ENCODE measurements at regions not wholly inside any gene's neighbourhood (a gene's known extent, or its start where the extent isn't known, plus 50 kb on each side); places are given as distances from the start of the nearest gene placed in this dataset.

DNA sequence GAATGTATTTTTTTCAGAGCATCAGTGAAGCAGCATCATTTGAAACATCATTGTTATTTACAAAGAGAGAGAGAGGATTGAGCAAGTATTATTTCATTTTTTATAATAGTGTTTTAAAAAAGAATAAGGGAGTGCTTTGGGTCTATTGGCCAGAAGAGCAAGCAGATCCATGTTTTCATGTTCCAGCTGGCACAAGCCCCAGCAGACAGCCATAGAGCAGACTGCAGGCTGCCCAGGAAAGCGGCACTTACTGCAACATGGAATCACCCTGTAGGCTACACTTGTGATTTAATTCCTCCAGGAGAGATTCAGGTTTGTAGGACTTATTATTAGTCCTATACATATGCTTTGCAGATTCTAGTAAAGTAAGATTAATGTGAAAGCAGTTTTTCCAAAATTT lies 407.0 kb upstream of the GRAMD2B start:
- H3K4me3 ChIP-seq (ENCODE audit: low read depth, low read length) = no peak overlapping the region
- TF ChIP-seq, protein P1, sequence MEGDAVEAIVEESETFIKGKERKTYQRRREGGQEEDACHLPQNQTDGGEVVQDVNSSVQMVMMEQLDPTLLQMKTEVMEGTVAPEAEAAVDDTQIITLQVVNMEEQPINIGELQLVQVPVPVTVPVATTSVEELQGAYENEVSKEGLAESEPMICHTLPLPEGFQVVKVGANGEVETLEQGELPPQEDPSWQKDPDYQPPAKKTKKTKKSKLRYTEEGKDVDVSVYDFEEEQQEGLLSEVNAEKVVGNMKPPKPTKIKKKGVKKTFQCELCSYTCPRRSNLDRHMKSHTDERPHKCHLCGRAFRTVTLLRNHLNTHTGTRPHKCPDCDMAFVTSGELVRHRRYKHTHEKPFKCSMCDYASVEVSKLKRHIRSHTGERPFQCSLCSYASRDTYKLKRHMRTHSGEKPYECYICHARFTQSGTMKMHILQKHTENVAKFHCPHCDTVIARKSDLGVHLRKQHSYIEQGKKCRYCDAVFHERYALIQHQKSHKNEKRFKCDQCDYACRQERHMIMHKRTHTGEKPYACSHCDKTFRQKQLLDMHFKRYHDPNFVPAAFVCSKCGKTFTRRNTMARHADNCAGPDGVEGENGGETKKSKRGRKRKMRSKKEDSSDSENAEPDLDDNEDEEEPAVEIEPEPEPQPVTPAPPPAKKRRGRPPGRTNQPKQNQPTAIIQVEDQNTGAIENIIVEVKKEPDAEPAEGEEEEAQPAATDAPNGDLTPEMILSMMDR (IDR thresholded peaks at IDR 0.05; ENCODE audit: insufficient read depth, low read length, missing control alignments) = no peak
- POLR2A ChIA-PET = no interaction called here
- no peak for DNase-seq (ENCODE audit: low read depth, low spot score)
- CTCF ChIA-PET = no interaction called here

DNA sequence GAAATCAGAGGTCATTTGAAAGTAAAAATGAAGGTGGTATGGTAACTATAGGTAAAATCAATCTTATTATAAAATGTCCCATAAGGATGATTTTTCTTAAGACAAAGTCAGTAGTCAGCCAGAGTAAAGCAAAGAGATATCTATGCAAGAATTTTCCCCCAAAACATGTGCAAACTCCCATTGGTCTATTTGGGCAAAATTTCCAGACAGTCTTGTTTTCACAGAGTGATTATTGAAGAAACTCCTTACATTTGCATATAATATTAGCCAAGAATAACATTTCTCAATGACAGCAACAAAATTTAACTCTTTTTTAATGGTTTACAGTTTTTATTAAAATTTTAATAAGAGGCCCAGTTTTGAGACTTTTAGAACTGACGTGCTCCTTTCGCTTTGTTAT lies 406.1 kb upstream of the GRAMD2B start:
- H3K4me3 ChIP-seq (ENCODE audit: low read depth, low read length) = no peak overlapping the region
- TF ChIP-seq, protein P1 (IDR thresholded peaks at IDR 0.05; ENCODE audit: insufficient read depth, low read length, missing control alignments) = no peak
- CTCF ChIA-PET = no interaction called here
- POLR2A ChIA-PET = no interaction called here
- DNase-seq (ENCODE audit: low read depth, low spot score) = no peak

DNA sequence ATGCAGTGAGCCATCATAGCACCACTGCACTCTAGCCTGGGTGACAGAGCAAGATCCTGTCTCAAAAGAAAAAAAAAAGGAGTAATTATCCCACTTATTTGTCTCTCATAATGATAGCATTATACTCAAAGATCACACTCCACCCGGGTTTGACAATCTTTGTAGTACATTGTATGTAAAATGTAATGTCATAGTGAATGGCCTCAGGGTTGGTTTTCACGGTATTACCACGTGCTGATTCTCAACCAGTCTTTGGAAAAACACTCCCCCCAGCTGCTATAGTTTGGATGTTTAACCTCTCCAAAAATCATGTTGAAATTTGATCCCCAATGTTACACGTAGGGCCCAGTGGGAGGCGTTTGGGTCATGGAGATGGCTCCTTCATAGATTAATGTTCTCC lies 402.4 kb upstream of the GRAMD2B start:
- POLR2A ChIA-PET = no interaction called here
- TF ChIP-seq, protein P1 (IDR thresholded peaks at IDR 0.05; ENCODE audit: insufficient read depth, low read length, missing control alignments) = no peak
- H3K4me3 ChIP-seq (ENCODE audit: low read depth, low read length) = no peak overlapping the region
- DNase-seq (ENCODE audit: low read depth, low spot score) = no peak
- CTCF ChIA-PET = no interaction called here

DNA sequence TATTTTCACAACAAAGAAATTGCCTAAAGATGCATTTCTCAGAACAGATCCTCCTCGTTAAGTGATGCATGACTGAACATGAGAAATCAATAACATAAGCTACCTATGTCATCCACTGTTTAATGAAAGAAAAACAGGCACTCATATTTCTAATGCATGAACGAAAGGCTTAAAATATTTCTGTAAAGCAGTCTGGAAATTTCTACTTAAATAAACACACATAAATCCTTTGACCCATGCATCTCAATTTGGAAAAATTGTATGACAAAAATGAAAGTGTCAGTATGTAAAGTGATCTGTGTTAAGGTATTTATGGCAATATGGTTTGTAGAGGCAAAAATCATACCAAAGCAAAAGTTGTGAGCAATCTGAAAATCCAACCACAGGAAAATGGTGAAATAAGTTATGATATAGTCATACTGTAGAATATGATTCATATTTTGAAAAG lies 399.2 kb upstream of the GRAMD2B start:
- DNase-seq (ENCODE audit: low read depth, low spot score) = no peak
- POLR2A ChIA-PET = no interaction called here

DNA sequence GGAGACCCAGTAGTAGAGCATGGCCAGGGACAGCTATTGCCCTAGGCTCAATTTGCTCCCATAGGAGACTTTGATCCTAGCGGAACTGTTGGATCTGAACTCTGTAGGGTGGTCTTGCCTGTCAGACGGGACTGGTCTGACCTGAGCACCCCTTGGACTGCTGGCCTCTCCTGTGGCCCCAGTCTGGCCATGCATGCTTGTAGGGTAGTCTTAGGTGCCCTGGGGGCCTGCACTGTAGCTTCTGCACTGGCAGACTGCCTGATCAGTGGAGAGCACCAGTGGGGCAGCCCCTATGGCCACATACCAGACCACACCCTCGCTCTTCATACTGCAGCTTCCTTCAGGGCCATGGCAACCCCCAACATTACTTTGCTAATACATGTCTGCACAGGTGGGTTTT lies 396.1 kb upstream of the GRAMD2B start:
- POLR2A ChIA-PET = no interaction called here
- TF ChIP-seq, protein P1 (IDR thresholded peaks at IDR 0.05; ENCODE audit: insufficient read depth, low read length, missing control alignments) = no peak
- CTCF ChIA-PET = no interaction called here
- no peak for DNase-seq (ENCODE audit: low read depth, low spot score)
- no peak overlapping the region for H3K4me3 ChIP-seq (ENCODE audit: low read depth, low read length)

More for the DNA sequence above, 399.2 kb upstream of the GRAMD2B start:
- CTCF ChIA-PET = no interaction called here
- H3K4me3 ChIP-seq (ENCODE audit: low read depth, low read length) = no peak overlapping the region
- TF ChIP-seq, protein P1 (IDR thresholded peaks at IDR 0.05; ENCODE audit: insufficient read depth, low read length, missing control alignments) = no peak

DNA sequence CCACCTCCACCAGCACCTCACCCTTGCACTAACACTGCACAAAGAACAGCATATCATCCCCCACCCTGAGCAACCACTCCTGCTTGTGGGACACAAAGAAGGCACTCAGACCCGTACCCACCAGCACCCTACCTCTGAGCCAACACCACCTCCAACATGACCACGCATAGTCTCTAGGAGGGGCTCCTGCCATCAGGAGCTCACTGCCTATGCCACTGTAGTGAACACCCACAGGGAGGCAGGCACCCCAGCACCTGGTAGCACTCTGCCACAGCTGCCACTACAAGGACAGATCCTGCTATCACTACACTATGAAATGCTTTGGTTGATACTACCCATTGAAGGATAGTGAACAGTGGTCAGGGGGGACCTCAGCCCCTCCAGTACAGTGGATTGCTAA lies 395.6 kb upstream of the GRAMD2B start:
- TF ChIP-seq, protein P1 (IDR thresholded peaks at IDR 0.05; ENCODE audit: insufficient read depth, low read length, missing control alignments) = no peak
- H3K4me3 ChIP-seq (ENCODE audit: low read depth, low read length) = no peak overlapping the region
- ChIA-PET POLR2A (no interaction called here), CTCF (no interaction called here)
- DNase-seq (ENCODE audit: low read depth, low spot score) = no peak
